Mesendoderm (in vitro differentiated cells): ENCODE measurements at regions not wholly inside any gene's neighbourhood (a gene's known extent, or its start where the extent isn't known, plus 50 kb on each side); places are given as distances from the start of the nearest gene placed in this dataset.
A peak's percentile ranks its signal among the peaks of the same experiment; 100 is the strongest.
"Not testable (repeated sequence)": the region's sequence is repeated elsewhere in the genome, so short reads cannot be mapped to it uniquely, and the experiment has no call there.

Experiments used
- DNase-seq: peaks from one replicate; pipeline ENCODE4 v3.0.0; 2013
- H2AK5ac ChIP-seq: 2 replicates; pipeline ENCODE4 v1.6.1; 2013; ENCODE audit warnings: low read length, inconsistent platforms
- H2BK120ac ChIP-seq: 2 replicates; pipeline ENCODE4 v1.6.1; 2013; ENCODE audit warnings: low read depth, mild to moderate bottlenecking, low read length, moderate library complexity, mixed read lengths
- H2BK15ac ChIP-seq: replicated peaks from 2 replicates; pipeline ENCODE4 v1.6.1; 2013; ENCODE audit warnings: low read depth, mild to moderate bottlenecking, moderate library complexity
- H2BK5ac ChIP-seq: 2 replicates; pipeline ENCODE4 v1.6.1; 2013; ENCODE audit warnings: low read length, inconsistent platforms
- H3K18ac ChIP-seq: 2 replicates; pipeline ENCODE4 v1.6.1; 2013; ENCODE audit warnings: mild to moderate bottlenecking, low read length, mixed read lengths
- H3K23ac ChIP-seq: one replicate; pipeline ENCODE4 v1.6.1; 2013; ENCODE audit warnings: low read length
- H3K27ac ChIP-seq: 2 replicates; pipeline ENCODE4 v1.5.1; 2013; ENCODE audit warnings: low read depth, mild to moderate bottlenecking, inconsistent platforms, low read length, moderate library complexity
- H3K27me3 ChIP-seq: 2 replicates; pipeline ENCODE4 v1.6.1; 2013; ENCODE audit warnings: low read length, control low read depth, mild to moderate bottlenecking, inconsistent platforms; ENCODE audit not compliant: insufficient read depth, poor library complexity
- H3K36me3 ChIP-seq: 2 replicates; pipeline ENCODE4 v1.6.1; 2013; ENCODE audit warnings: low read length, inconsistent platforms; ENCODE audit not compliant: control insufficient read depth, insufficient read depth
- H3K4ac ChIP-seq: one replicate; pipeline ENCODE4 v1.6.1; 2013; ENCODE audit warnings: low read depth, mild to moderate bottlenecking, low read length, moderate library complexity
- H3K4me1 ChIP-seq: 2 replicates; pipeline ENCODE4 v1.6.1; 2013; ENCODE audit warnings: low read depth, low read length, inconsistent platforms; ENCODE audit not compliant: control insufficient read depth
- H3K4me2 ChIP-seq: 2 replicates; pipeline ENCODE4 v1.6.1; 2013; ENCODE audit warnings: low read length
- H3K4me3 ChIP-seq: 2 replicates; pipeline ENCODE4 v1.5.1; 2013; ENCODE audit warnings: mild to moderate bottlenecking, low read length
- H3K56ac ChIP-seq: one replicate; pipeline ENCODE4 v1.6.1; 2013; ENCODE audit warnings: low read length
- H3K79me1 ChIP-seq: 2 replicates; pipeline ENCODE4 v1.6.1; 2013; ENCODE audit warnings: low read length, inconsistent platforms
- H3K79me2 ChIP-seq: 2 replicates; pipeline ENCODE4 v1.6.1; 2013; ENCODE audit warnings: mild to moderate bottlenecking, low read length; ENCODE audit not compliant: control insufficient read depth, insufficient read depth
- H3K9ac ChIP-seq: 2 replicates; pipeline ENCODE4 v1.6.1; 2013; ENCODE audit warnings: low read length, inconsistent platforms
- H4K5ac ChIP-seq: one replicate; pipeline ENCODE4 v1.6.1; 2013; ENCODE audit warnings: low read length
- H4K8ac ChIP-seq: one replicate; pipeline ENCODE4 v1.6.1; 2013; ENCODE audit warnings: low read depth, mild to moderate bottlenecking, control low read depth, low read length, moderate library complexity
- WGBS: extraction: QIAGEN DNeasy Blood & Tissue Kit; methylation state at CpG from one replicate; pipeline ENCODE4 v1.1.7; 2013; ENCODE audit warnings: low lambda C conversion rate, missing lambda C conversion rate; ENCODE audit not compliant: insufficient coverage; ENCODE audit errors: extremely low coverage; 5-methylcytosine and 5-hydroxymethylcytosine counted together

- H3K4me3 ChIP-seq = no peak overlapping the region
- H2BK15ac ChIP-seq = no peak overlapping the region
- no peak overlapping the region for H3K56ac ChIP-seq
- no peak overlapping the region for H3K27ac ChIP-seq
- H3K27me3 ChIP-seq = peaks cover 5% of the 10 kb centered on the region
- H2BK120ac ChIP-seq = no peak overlapping the region
- no peak overlapping the region for H3K18ac ChIP-seq
- WGBS = no CpG with 5 or more reads among the region's 3 CpGs
- H3K4ac ChIP-seq = no peak overlapping the region
- H3K23ac ChIP-seq = no peak overlapping the region
- H3K79me1 ChIP-seq = no peaks in the 10 kb centered on the region
- H3K4me1 ChIP-seq = no peaks in the 10 kb centered on the region
- H3K9ac ChIP-seq = no peak overlapping the region
- H4K8ac ChIP-seq = no peak overlapping the region
- no peaks in the 10 kb centered on the region for H3K79me2 ChIP-seq
- H2AK5ac ChIP-seq = no peak overlapping the region
- no peak overlapping the region for H2BK5ac ChIP-seq
- H4K5ac ChIP-seq = no peak overlapping the region
- DNase-seq = no peak
- no peaks in the 10 kb centered on the region for H3K36me3 ChIP-seq
- H3K4me2 ChIP-seq = no peak overlapping the region
Observed at GRCh38 chr2:138066139-138066806, 102.0 kb downstream of the HNMT start.

DNA sequence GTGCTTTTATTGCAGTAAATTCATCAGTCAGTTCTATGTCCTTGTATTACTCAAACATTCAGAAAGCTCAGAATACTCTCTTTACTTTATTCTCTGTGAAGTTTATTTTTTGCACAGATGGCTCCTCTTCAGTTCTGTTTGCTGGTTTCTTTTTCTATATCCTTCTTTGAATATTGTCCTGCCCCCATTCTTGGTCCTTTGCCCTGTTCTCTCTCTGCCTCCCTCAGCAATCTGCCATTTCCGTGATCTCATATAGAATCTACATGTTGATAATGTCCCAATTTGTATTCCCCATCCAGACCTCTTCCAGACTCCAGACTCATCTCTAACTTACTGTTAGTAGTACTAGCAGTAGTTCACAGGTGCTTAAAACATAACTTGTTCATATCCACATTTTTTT lies 102.6 kb downstream of the HNMT start:
- H3K18ac ChIP-seq = no peak overlapping the region
- H3K23ac ChIP-seq = no peak overlapping the region
- H3K4ac ChIP-seq = no peak overlapping the region
- no peaks in the 10 kb centered on the region for H3K4me1 ChIP-seq
- H3K36me3 ChIP-seq = no peaks in the 10 kb centered on the region
- H3K4me3 ChIP-seq = no peak overlapping the region
- no peak overlapping the region for H3K4me2 ChIP-seq
- H3K27me3 ChIP-seq = peaks cover 5% of the 10 kb centered on the region
- H3K9ac ChIP-seq = no peak overlapping the region
- no peak overlapping the region for H3K27ac ChIP-seq
- no peak overlapping the region for H4K8ac ChIP-seq
- no peak overlapping the region for H4K5ac ChIP-seq
- no peak overlapping the region for H2BK120ac ChIP-seq
- no peak overlapping the region for H3K56ac ChIP-seq
- H2BK15ac ChIP-seq = no peak overlapping the region
- no peak overlapping the region for H2BK5ac ChIP-seq
- H2AK5ac ChIP-seq = no peak overlapping the region
- WGBS = no CpG with 5 or more reads among the region's 1 CpG
- H3K79me1 ChIP-seq = no peaks in the 10 kb centered on the region
- no peak for DNase-seq
- no peaks in the 10 kb centered on the region for H3K79me2 ChIP-seq

DNA sequence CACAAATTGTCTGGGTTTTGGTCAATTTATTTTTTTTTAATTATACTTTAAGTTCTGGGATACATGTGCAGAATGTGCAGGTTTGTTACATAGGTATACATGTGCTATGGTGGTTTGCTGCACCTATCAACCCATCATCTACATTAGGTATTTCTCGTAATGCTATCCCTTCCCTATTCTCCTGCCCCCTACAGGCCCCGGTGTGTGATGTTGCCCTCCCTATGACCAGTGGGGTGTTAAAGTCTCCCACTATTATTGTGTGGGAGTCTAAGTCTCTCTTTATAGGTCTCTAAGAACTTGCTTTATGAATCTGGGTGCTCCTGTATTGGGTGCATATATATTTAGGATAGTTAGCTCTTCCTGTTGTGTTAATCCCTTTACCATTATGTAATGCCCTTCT lies 104.4 kb downstream of the HNMT start:
- peak; percentile 16 for DNase-seq
- not testable (repeated sequence) for H2BK15ac ChIP-seq, H3K9ac ChIP-seq, H3K79me1 ChIP-seq, H3K18ac ChIP-seq, H2AK5ac ChIP-seq, H2BK5ac ChIP-seq, H3K27ac ChIP-seq, H4K5ac ChIP-seq, H2BK120ac ChIP-seq, H3K23ac ChIP-seq, H3K36me3 ChIP-seq, H3K4me1 ChIP-seq, H3K27me3 ChIP-seq, H3K4ac ChIP-seq, H3K56ac ChIP-seq, H3K4me2 ChIP-seq, H3K79me2 ChIP-seq, H3K4me3 ChIP-seq, H4K8ac ChIP-seq
- no CpG with 5 or more reads among the region's 2 CpGs for WGBS

- H3K4me2 ChIP-seq, H3K18ac ChIP-seq, H2BK120ac ChIP-seq, H3K56ac ChIP-seq, H4K5ac ChIP-seq, H3K79me2 ChIP-seq, H3K4me3 ChIP-seq, H3K9ac ChIP-seq, DNase-seq, H3K4ac ChIP-seq, H3K36me3 ChIP-seq, H3K79me1 ChIP-seq, H2BK15ac ChIP-seq, H2AK5ac ChIP-seq, H2BK5ac ChIP-seq, H3K4me1 ChIP-seq, H3K23ac ChIP-seq, H4K8ac ChIP-seq, H3K27ac ChIP-seq, H3K27me3 ChIP-seq: not testable (repeated sequence)
- no CpG with 5 or more reads among the region's 7 CpGs for WGBS
Observed at GRCh38 chr2:138071042-138071719, 106.9 kb downstream of the HNMT start.

- no peaks in the 10 kb centered on the region for H3K79me1 ChIP-seq
- H3K4me1 ChIP-seq = no peaks in the 10 kb centered on the region
- no peak overlapping the region for H4K5ac ChIP-seq
- WGBS = no CpG with 5 or more reads among the region's 7 CpGs
- H3K27me3 ChIP-seq = peaks cover 2% of the 10 kb centered on the region
- no peak overlapping the region for H3K56ac ChIP-seq
- no peak overlapping the region for H2BK5ac ChIP-seq
- H3K23ac ChIP-seq = no peak overlapping the region
- no peak overlapping the region for H3K4me2 ChIP-seq
- no peak overlapping the region for H2BK15ac ChIP-seq
- no peak overlapping the region for H2AK5ac ChIP-seq
- no peak overlapping the region for H3K4me3 ChIP-seq
- H3K27ac ChIP-seq = no peak overlapping the region
- H3K36me3 ChIP-seq = no peaks in the 10 kb centered on the region
- H3K9ac ChIP-seq = no peak overlapping the region
- H3K18ac ChIP-seq = no peak overlapping the region
- H2BK120ac ChIP-seq = no peak overlapping the region
- DNase-seq = peak; percentile 15
- no peaks in the 10 kb centered on the region for H3K79me2 ChIP-seq
- no peak overlapping the region for H3K4ac ChIP-seq
- H4K8ac ChIP-seq = no peak overlapping the region
Observed at GRCh38 chr2:138071720-138072719, 107.7 kb downstream of the HNMT start.
